Gastrocnemius medialis (tissue), 4 donors: ENCODE measurements at regions not wholly inside any gene's neighbourhood (a gene's known extent, or its start where the extent isn't known, plus 50 kb on each side); places are given as distances from the start of the nearest gene placed in this dataset.
A peak's percentile ranks its signal among the peaks of the same experiment; 100 is the strongest.

Experiments
- ATAC-seq, 2 donors: fragments of 150-250 bp; one replicate each; pipeline ENCODE4 v1.9.1; 2016
- DNase-seq, 2 donors: peaks; one replicate each; pipeline ENCODE4 v3.0.0-alpha.2; 2019
- H3K27ac ChIP-seq, 4 donors: fragments of 200-600 bp; sonication (generic); 1 replicate in 1 of 4; 2 replicates in 3 of 4; pipeline ENCODE4 v1.5.1; 2016 to 2018; ENCODE audit warnings: mild to moderate bottlenecking in 2 of 4, moderate library complexity in 1 of 4
- H3K27me3 ChIP-seq, 3 donors: fragments of 200-600 bp; sonication (generic) in 2 of 3; 1 replicate in 1 of 3; 2 replicates in 2 of 3; pipeline versions ENCODE4 v1.5.1 to v1.6.0; 2016 to 2019; ENCODE audit warnings: mild to moderate bottlenecking in 1 of 3, moderate library complexity in 1 of 3
- H3K36me3 ChIP-seq, 2 donors: fragments of 200-600 bp; sonication (generic) in 1 of 2; one replicate each; pipeline ENCODE4 v1.5.1; 2017 to 2018
- H3K4me1 ChIP-seq, 2 donors: fragments of 200-600 bp; sonication (generic) in 1 of 2; one replicate each; pipeline ENCODE4 v1.5.1; 2016 to 2017; ENCODE audit warnings: mild to moderate bottlenecking in 2 of 2
- H3K4me3 ChIP-seq, 4 donors: fragments of 200-600 bp; sonication (generic) in 3 of 4; 1 replicate in 1 of 4; 2 replicates in 3 of 4; pipeline ENCODE4 v1.5.1; 2016 to 2019; ENCODE audit warnings: mild to moderate bottlenecking in 2 of 4
- H3K9me3 ChIP-seq, 3 donors: fragments of 200-600 bp; sonication (generic) in 2 of 3; 1 replicate in 1 of 3; 2 replicates in 2 of 3; pipeline ENCODE4 v1.5.1; 2016 to 2019
- CTCF ChIP-seq, 5 experiments: fragments of 450-650 bp in 3 of 5; fragments of 200-600 bp in 2 of 5; sonication (generic) in 2 of 5; IDR thresholded peaks in 4 of 5; conservative IDR thresholded peaks in 1 of 5; 1 replicate in 4 of 5; 2 replicates in 1 of 5; pipeline ENCODE4 v1.5.1; 2016 to 2019; ENCODE audit warnings: antibody characterized with exemption in 5 of 5, mild to moderate bottlenecking in 3 of 5, moderate library complexity in 3 of 5
- POLR2A ChIP-seq, 2 donors: fragments of 450-650 bp; IDR thresholded peaks; one replicate each; pipeline ENCODE4 v1.6.1; 2017; ENCODE audit warnings: antibody characterized with exemption in 2 of 2, mild to moderate bottlenecking in 2 of 2, moderate library complexity in 2 of 2
- in situ Hi-C, 4 donors: fragments of 200-750 bp; cut with MboI; loops; one replicate each; pipeline versions ENCODE4 v1.15.0 to v1.8.0; 2017; ENCODE audit warnings: low sequenced_read_pairs in 4 of 4
- intact Hi-C: fragments of 100-400 bp; cut with DNase I; formaldehyde crosslinking; loops from one replicate; pipeline ENCODE4 v1.15.1; 2023; ENCODE audit warnings: low total_unique reads

GRCh38 chrX:144715337-144715736, 532.0 kb upstream of the SPANXN1 start:
- in situ Hi-C loops: loop anchor here in 1 of 4 donors (25.0 kb wide), 1 partner anchor 97 kb away; no protein-coding TSS in a partner anchor

GRCh38 chrX:144716187-144716586, 531.1 kb upstream of the SPANXN1 start:
- no peaks in the 10 kb centered on the region for H3K27me3 ChIP-seq
- in situ Hi-C loops: loop anchor here in 1 of 4 donors (25.0 kb wide), 1 partner anchor 96 kb away; no protein-coding TSS in a partner anchor
- H3K4me1 ChIP-seq: no peaks in the 10 kb centered on the region
- no peak for ATAC-seq
- intact Hi-C loops: no loop called here
- TF ChIP-seq CTCF (IDR thresholded peaks at IDR 0.05 in 4 of 5, conservative IDR thresholded peaks at IDR 0.05 in 1 of 5): no peak
- TF ChIP-seq POLR2A (IDR thresholded peaks at IDR 0.05): no peak
- no peaks in the 10 kb centered on the region for H3K36me3 ChIP-seq
- no peak for DNase-seq
- H3K9me3 ChIP-seq: no peaks in the 10 kb centered on the region
- H3K27ac ChIP-seq: no peak overlapping the region
- H3K4me3 ChIP-seq: no peak overlapping the region

More at GRCh38 chrX:144715337-144715736, 532.0 kb upstream of the SPANXN1 start:
- ATAC-seq (peak; percentile 44 to 72), DNase-seq (no peak)
- Histone ChIP-seq H3K27me3 (no peaks in the 10 kb centered on the region), H3K4me3 (no peak overlapping the region), H3K36me3 (no peaks in the 10 kb centered on the region), H3K27ac (no peak overlapping the region), H3K9me3 (no peaks in the 10 kb centered on the region), H3K4me1 (no peaks in the 10 kb centered on the region)
- intact Hi-C loops: no loop called here
- no peak for TF ChIP-seq CTCF (IDR thresholded peaks at IDR 0.05 in 4 of 5, conservative IDR thresholded peaks at IDR 0.05 in 1 of 5)
- no peak for TF ChIP-seq POLR2A (IDR thresholded peaks at IDR 0.05)

- no peaks in the 10 kb centered on the region for H3K4me1 ChIP-seq
- TF ChIP-seq CTCF (IDR thresholded peaks at IDR 0.05 in 4 of 5, conservative IDR thresholded peaks at IDR 0.05 in 1 of 5): no peak
- no peak for TF ChIP-seq POLR2A (IDR thresholded peaks at IDR 0.05)
- no peak for ATAC-seq
- no peak overlapping the region for H3K4me3 ChIP-seq
- intact Hi-C loops (no loop called here), in situ Hi-C loops (loop anchor here in 1 of 4 donors (25.0 kb wide), 1 partner anchor 95 kb away; no protein-coding TSS in a partner anchor)
- H3K27me3 ChIP-seq: no peaks in the 10 kb centered on the region
- DNase-seq: no peak
- H3K36me3 ChIP-seq: no peaks in the 10 kb centered on the region
- no peaks in the 10 kb centered on the region for H3K9me3 ChIP-seq
- H3K27ac ChIP-seq: no peak overlapping the region
Observed at GRCh38 chrX:144717682-144718081, 529.6 kb upstream of the SPANXN1 start.

- intact Hi-C loops (no loop called here), in situ Hi-C loops (loop anchor here in 1 of 4 donors (25.0 kb wide), 1 partner anchor 90 kb away; no protein-coding TSS in a partner anchor)
- ATAC-seq (no peak), DNase-seq (no peak)
- H3K27ac ChIP-seq: no peak overlapping the region
- H3K27me3 ChIP-seq: no peaks in the 10 kb centered on the region
- no peaks in the 10 kb centered on the region for H3K9me3 ChIP-seq
- no peaks in the 10 kb centered on the region for H3K36me3 ChIP-seq
- no peak overlapping the region for H3K4me3 ChIP-seq
- H3K4me1 ChIP-seq: no peaks in the 10 kb centered on the region
- TF ChIP-seq POLR2A (IDR thresholded peaks at IDR 0.05): no peak
Observed at GRCh38 chrX:144722307-144722706, 525.0 kb upstream of the SPANXN1 start.

GRCh38 chrX:144730471-144730870, 516.8 kb upstream of the SPANXN1 start:
- Histone ChIP-seq H3K36me3 (no peaks in the 10 kb centered on the region), H3K4me1 (no peaks in the 10 kb centered on the region), H3K27me3 (no peaks in the 10 kb centered on the region), H3K27ac (no peak overlapping the region), H3K9me3 (no peaks in the 10 kb centered on the region), H3K4me3 (no peak overlapping the region)
- DNase-seq (no peak), ATAC-seq (no peak)
- intact Hi-C loops (no loop called here), in situ Hi-C loops (no loop called here)
- no peak for TF ChIP-seq CTCF (IDR thresholded peaks at IDR 0.05 in 4 of 5, conservative IDR thresholded peaks at IDR 0.05 in 1 of 5)
- TF ChIP-seq POLR2A (IDR thresholded peaks at IDR 0.05): no peak
